ENCODE measurements at regions not wholly inside any gene's neighbourhood (a gene's known extent, or its start where the extent isn't known, plus 50 kb on each side); places are given as distances from the start of the nearest gene placed in this dataset.

- Histone ChIP-seq H3K36me3 (ENCODE audit: low read depth) (no peaks in the 10 kb centered on the region), H3K27ac (no peak overlapping the region), H3K9ac (no peak overlapping the region), H3K27me3 (replicated peaks; ENCODE audit: insufficient read depth) (no peaks in the 10 kb centered on the region), H4K20me1 (ENCODE audit: insufficient read depth) (no peaks in the 10 kb centered on the region), H3K4me2 (ENCODE audit: unreplicated experiment) (peak overlapping the region; percentile 8), H2AFZ (no peak overlapping the region), H3K4me1 (ENCODE audit: insufficient read depth) (0 out of 2 replicates have a peak, but pooled peaks cover 6% of the 10 kb centered on the region), H3F3A (ENCODE audit: insufficient read depth) (no peaks in the 10 kb centered on the region), H3K9me2 (ENCODE audit: insufficient read depth) (no peaks in the 10 kb centered on the region), H3K4me3 (no peak overlapping the region), H3K9me3 (ENCODE audit: low read depth) (no peaks in the 10 kb centered on the region), H3K79me2 (ENCODE audit: insufficient read depth) (no peaks in the 10 kb centered on the region)
- in situ Hi-C loops (cut with MboI): no loop called here
- DNase-seq: peak; percentile 63
- WGBS, 2 experiments (ENCODE audit: low coverage in 1 of 2, low lambda C conversion rate in 2 of 2, missing lambda C conversion rate in 2 of 2): 43 to 44% methylated on average over 4 of the region's 4 CpGs
- no peak for TF ChIP-seq EZH2 (IDR thresholded peaks at IDR 0.05; ENCODE audit: insufficient read depth, poor library complexity, severe bottlenecking)
- no peak for TF ChIP-seq EZH2phosphoT487 (IDR thresholded peaks at IDR 0.05; ENCODE audit: insufficient read depth, low read depth)
These were observed 75.4 kb upstream of the ANKH start for GRCh38 chr5:14946815-14947620.

GRCh38 chr5:14945450-14945849 lies 73.9 kb upstream of the ANKH start:
- no peaks in the 10 kb centered on the region for H3K9me2 ChIP-seq (ENCODE audit: insufficient read depth)
- H3F3A ChIP-seq (ENCODE audit: insufficient read depth): no peaks in the 10 kb centered on the region
- H3K9me3 ChIP-seq (ENCODE audit: low read depth): no peaks in the 10 kb centered on the region
- H4K20me1 ChIP-seq (ENCODE audit: insufficient read depth): no peaks in the 10 kb centered on the region
- in situ Hi-C loops (cut with MboI): no loop called here
- H3K4me3 ChIP-seq: no peak overlapping the region
- no peaks in the 10 kb centered on the region for H3K79me2 ChIP-seq (ENCODE audit: insufficient read depth)
- H3K27me3 ChIP-seq (replicated peaks; ENCODE audit: insufficient read depth): no peaks in the 10 kb centered on the region
- DNase-seq: no peak
- no peak overlapping the region for H3K4me2 ChIP-seq (ENCODE audit: unreplicated experiment)
- no peak overlapping the region for H3K9ac ChIP-seq
- 84 to 88% methylated on average over 3 of the region's 3 CpGs for WGBS, 2 experiments (ENCODE audit: low coverage in 1 of 2, low lambda C conversion rate in 2 of 2, missing lambda C conversion rate in 2 of 2)
- no peaks in the 10 kb centered on the region for H3K36me3 ChIP-seq (ENCODE audit: low read depth)
- H3K4me1 ChIP-seq (ENCODE audit: insufficient read depth): 0 out of 2 replicates have a peak, but pooled peaks cover 6% of the 10 kb centered on the region
- H2AFZ ChIP-seq: no peak overlapping the region
- no peak overlapping the region for H3K27ac ChIP-seq
- TF ChIP-seq EZH2 (IDR thresholded peaks at IDR 0.05; ENCODE audit: insufficient read depth, poor library complexity, severe bottlenecking) (no peak), EZH2phosphoT487 (IDR thresholded peaks at IDR 0.05; ENCODE audit: insufficient read depth, low read depth) (no peak)

- no peaks in the 10 kb centered on the region for H3F3A ChIP-seq (ENCODE audit: insufficient read depth)
- H3K27me3 ChIP-seq (replicated peaks; ENCODE audit: insufficient read depth): no peaks in the 10 kb centered on the region
- WGBS, 2 experiments (ENCODE audit: low coverage in 1 of 2, low lambda C conversion rate in 2 of 2, missing lambda C conversion rate in 2 of 2): 78 to 80% methylated on average over 3 of the region's 3 CpGs
- no peak for DNase-seq
- no peaks in the 10 kb centered on the region for H3K79me2 ChIP-seq (ENCODE audit: insufficient read depth)
- H3K27ac ChIP-seq: no peak overlapping the region
- no peaks in the 10 kb centered on the region for H3K36me3 ChIP-seq (ENCODE audit: low read depth)
- no peak overlapping the region for H3K9ac ChIP-seq
- H4K20me1 ChIP-seq (ENCODE audit: insufficient read depth): no peaks in the 10 kb centered on the region
- in situ Hi-C loops (cut with MboI): no loop called here
- H3K4me1 ChIP-seq (ENCODE audit: insufficient read depth): 0 out of 2 replicates have a peak, but pooled peaks cover 6% of the 10 kb centered on the region
- no peak overlapping the region for H3K4me2 ChIP-seq (ENCODE audit: unreplicated experiment)
- H3K9me3 ChIP-seq (ENCODE audit: low read depth): no peaks in the 10 kb centered on the region
- no peak for TF ChIP-seq EZH2 (IDR thresholded peaks at IDR 0.05; ENCODE audit: insufficient read depth, poor library complexity, severe bottlenecking)
- no peak for TF ChIP-seq EZH2phosphoT487 (IDR thresholded peaks at IDR 0.05; ENCODE audit: insufficient read depth, low read depth)
- H3K4me3 ChIP-seq: no peak overlapping the region
- no peak overlapping the region for H2AFZ ChIP-seq
- H3K9me2 ChIP-seq (ENCODE audit: insufficient read depth): no peaks in the 10 kb centered on the region
These were observed 73.4 kb upstream of the ANKH start for GRCh38 chr5:14944996-14945395.

- no peak overlapping the region for H3K27ac ChIP-seq
- in situ Hi-C loops (cut with MboI): no loop called here
- TF ChIP-seq EZH2 (IDR thresholded peaks at IDR 0.05; ENCODE audit: insufficient read depth, poor library complexity, severe bottlenecking): no peak
- no peak for TF ChIP-seq EZH2phosphoT487 (IDR thresholded peaks at IDR 0.05; ENCODE audit: insufficient read depth, low read depth)
- WGBS, 2 experiments (ENCODE audit: low coverage in 1 of 2, low lambda C conversion rate in 2 of 2, missing lambda C conversion rate in 2 of 2): 74 to 80% methylated on average over 4 of the region's 4 CpGs
- no peak overlapping the region for H3K4me3 ChIP-seq
- no peaks in the 10 kb centered on the region for H3K9me3 ChIP-seq (ENCODE audit: low read depth)
- no peaks in the 10 kb centered on the region for H3F3A ChIP-seq (ENCODE audit: insufficient read depth)
- H3K79me2 ChIP-seq (ENCODE audit: insufficient read depth): no peaks in the 10 kb centered on the region
- H3K36me3 ChIP-seq (ENCODE audit: low read depth): no peaks in the 10 kb centered on the region
- no peak overlapping the region for H3K4me2 ChIP-seq (ENCODE audit: unreplicated experiment)
- no peak overlapping the region for H3K9ac ChIP-seq
- no peaks in the 10 kb centered on the region for H3K9me2 ChIP-seq (ENCODE audit: insufficient read depth)
- H3K4me1 ChIP-seq (ENCODE audit: insufficient read depth): 0 out of 2 replicates have a peak, but pooled peaks cover 6% of the 10 kb centered on the region
- H4K20me1 ChIP-seq (ENCODE audit: insufficient read depth): no peaks in the 10 kb centered on the region
- no peak overlapping the region for H2AFZ ChIP-seq
- DNase-seq: no peak
- H3K27me3 ChIP-seq (replicated peaks; ENCODE audit: insufficient read depth): no peaks in the 10 kb centered on the region
These were observed 72.8 kb upstream of the ANKH start for GRCh38 chr5:14944350-14944739.
